Lower leg skin (tissue), 3 donors: ENCODE measurements at regions not wholly inside any gene's neighbourhood (a gene's known extent, or its start where the extent isn't known, plus 50 kb on each side); places are given as distances from the start of the nearest gene placed in this dataset.

Experiments used
- POLR2A ChIP-seq, 2 donors: fragments of 450-650 bp; IDR thresholded peaks; one replicate each; pipeline ENCODE4 v1.6.1; 2016 to 2017; ENCODE audit warnings: antibody characterized with exemption in 2 of 2, mild to moderate bottlenecking in 1 of 2, moderate library complexity in 1 of 2
- TF ChIP-seq, protein P1 (sequence below), 3 donors: fragments of 450-650 bp; IDR thresholded peaks; one replicate each; pipeline ENCODE4 v1.5.1; 2016; ENCODE audit warnings: antibody characterized with exemption in 3 of 3, mild to moderate bottlenecking in 3 of 3, moderate library complexity in 2 of 3

DNA sequence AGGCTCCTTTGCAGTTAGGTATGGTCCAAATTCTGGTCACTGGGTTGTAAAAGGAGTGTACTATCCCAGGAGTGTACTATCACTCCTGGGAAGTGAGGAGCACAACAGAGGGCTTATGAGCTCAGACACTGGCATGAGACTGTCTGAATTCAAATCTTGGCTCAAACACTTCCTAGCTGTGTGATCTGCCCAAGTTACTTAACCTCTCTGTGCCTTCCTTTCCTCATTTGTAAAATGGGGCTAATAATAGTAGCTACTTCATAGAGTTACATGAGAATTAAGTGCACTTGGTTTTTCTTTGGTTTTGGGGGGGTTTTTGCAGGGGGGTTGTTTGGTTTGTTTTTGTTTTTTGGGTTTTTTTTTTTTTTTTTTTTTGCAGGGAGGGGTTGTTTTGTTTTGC is 152.0 kb downstream of the BCOR start:
- no peak for TF ChIP-seq POLR2A (IDR thresholded peaks at IDR 0.05)
- TF ChIP-seq, protein P1, sequence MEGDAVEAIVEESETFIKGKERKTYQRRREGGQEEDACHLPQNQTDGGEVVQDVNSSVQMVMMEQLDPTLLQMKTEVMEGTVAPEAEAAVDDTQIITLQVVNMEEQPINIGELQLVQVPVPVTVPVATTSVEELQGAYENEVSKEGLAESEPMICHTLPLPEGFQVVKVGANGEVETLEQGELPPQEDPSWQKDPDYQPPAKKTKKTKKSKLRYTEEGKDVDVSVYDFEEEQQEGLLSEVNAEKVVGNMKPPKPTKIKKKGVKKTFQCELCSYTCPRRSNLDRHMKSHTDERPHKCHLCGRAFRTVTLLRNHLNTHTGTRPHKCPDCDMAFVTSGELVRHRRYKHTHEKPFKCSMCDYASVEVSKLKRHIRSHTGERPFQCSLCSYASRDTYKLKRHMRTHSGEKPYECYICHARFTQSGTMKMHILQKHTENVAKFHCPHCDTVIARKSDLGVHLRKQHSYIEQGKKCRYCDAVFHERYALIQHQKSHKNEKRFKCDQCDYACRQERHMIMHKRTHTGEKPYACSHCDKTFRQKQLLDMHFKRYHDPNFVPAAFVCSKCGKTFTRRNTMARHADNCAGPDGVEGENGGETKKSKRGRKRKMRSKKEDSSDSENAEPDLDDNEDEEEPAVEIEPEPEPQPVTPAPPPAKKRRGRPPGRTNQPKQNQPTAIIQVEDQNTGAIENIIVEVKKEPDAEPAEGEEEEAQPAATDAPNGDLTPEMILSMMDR (IDR thresholded peaks at IDR 0.05) = no peak
